ENCODE measurements at regions not wholly inside any gene's neighbourhood (a gene's known extent, or its start where the extent isn't known, plus 50 kb on each side); places are given as distances from the start of the nearest gene placed in this dataset.

GRCh38 chr16:72511171-72511570 is 339.2 kb upstream of the PMFBP1 start:
- no peak for TF ChIP-seq CTCF (conservative IDR thresholded peaks at IDR 0.05; ENCODE audit: low read depth, low read length)
- DNase-seq (ENCODE audit: low read depth) = no peak
- no peak overlapping the region for H3K4me3 ChIP-seq (ENCODE audit: low read depth, low read length)

- TF ChIP-seq CTCF (conservative IDR thresholded peaks at IDR 0.05; ENCODE audit: low read depth, low read length) = no peak
- H3K4me3 ChIP-seq (ENCODE audit: low read depth, low read length) = no peak overlapping the region
- no peak for DNase-seq (ENCODE audit: low read depth)
Observed at GRCh38 chr16:72508191-72508590, 336.2 kb upstream of the PMFBP1 start.

GRCh38 chr16:72502594-72503005 is 330.6 kb upstream of the PMFBP1 start:
- no peak for TF ChIP-seq CTCF (conservative IDR thresholded peaks at IDR 0.05; ENCODE audit: low read depth, low read length)
- no peak overlapping the region for H3K4me3 ChIP-seq (ENCODE audit: low read depth, low read length)
- DNase-seq (ENCODE audit: low read depth) = no peak

- no peak overlapping the region for H3K4me3 ChIP-seq (ENCODE audit: low read depth, low read length)
- peak; percentile 99 for TF ChIP-seq CTCF (conservative IDR thresholded peaks at IDR 0.05; ENCODE audit: low read depth, low read length)
- DNase-seq (ENCODE audit: low read depth) = peak; percentile 30
Observed at GRCh38 chr16:72501739-72502593, 330.0 kb upstream of the PMFBP1 start.

- no peak for DNase-seq (ENCODE audit: low read depth)
- H3K4me3 ChIP-seq (ENCODE audit: low read depth, low read length) = no peak overlapping the region
- TF ChIP-seq CTCF (conservative IDR thresholded peaks at IDR 0.05; ENCODE audit: low read depth, low read length) = no peak
Observed at GRCh38 chr16:72500545-72500944, 328.6 kb upstream of the PMFBP1 start.

GRCh38 chr16:72493716-72494415 is 321.9 kb upstream of the PMFBP1 start:
- no peak for DNase-seq (ENCODE audit: low read depth)
- no peak overlapping the region for H3K4me3 ChIP-seq (ENCODE audit: low read depth, low read length)
- no peak for TF ChIP-seq CTCF (conservative IDR thresholded peaks at IDR 0.05; ENCODE audit: low read depth, low read length)

Measured in epithelial cell of proximal tubule (primary cell).